ENCODE measurements at regions not wholly inside any gene's neighbourhood (a gene's known extent, or its start where the extent isn't known, plus 50 kb on each side); places are given as distances from the start of the nearest gene placed in this dataset.

- intact Hi-C loops (cut with micrococcal nuclease), result no loop called here
Observed at GRCh38 chr18:78106946-78107345, 857.3 kb downstream of the GALR1 start.

DNA sequence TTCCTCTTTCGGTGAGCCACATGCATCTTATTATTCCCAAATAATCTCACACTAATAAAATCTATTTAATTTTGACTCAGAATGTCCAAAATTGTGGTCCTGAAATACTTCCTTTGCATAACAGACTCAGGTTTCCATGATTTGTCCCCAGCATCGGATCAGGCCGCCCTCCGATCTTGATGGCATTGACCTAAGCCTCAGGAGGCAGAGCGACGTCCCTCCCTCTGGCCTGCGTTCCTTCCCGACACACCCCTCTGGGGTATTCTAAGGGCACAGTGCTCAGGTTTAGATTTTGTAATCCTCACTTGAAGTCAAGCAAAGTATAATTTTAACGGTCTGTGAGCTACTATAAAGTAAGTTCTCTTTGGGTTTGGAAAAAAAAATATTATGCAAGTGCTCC is 857.7 kb downstream of the GALR1 start:
- intact Hi-C loops (cut with micrococcal nuclease), result no loop called here

- intact Hi-C loops (cut with micrococcal nuclease), result no loop called here
Observed at GRCh38 chr18:78108554-78108953, 858.9 kb downstream of the GALR1 start.

- intact Hi-C loops (cut with micrococcal nuclease), result no loop called here
Observed at GRCh38 chr18:78113136-78113939, 863.7 kb downstream of the GALR1 start.

DNA sequence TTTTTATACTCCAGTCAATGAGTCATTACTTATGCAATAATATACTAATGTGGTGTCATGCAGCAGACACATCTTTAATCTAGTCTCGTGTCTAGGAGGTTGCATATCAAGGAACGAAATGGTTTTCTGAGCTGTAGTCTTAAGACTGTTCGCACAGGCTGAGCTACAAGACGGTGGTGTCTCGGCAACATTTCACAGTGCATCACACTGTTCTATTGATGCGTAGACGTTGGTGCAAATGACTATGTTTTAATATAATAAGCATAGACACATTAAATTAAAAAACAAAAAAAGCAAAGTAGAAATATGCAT is 864.2 kb downstream of the GALR1 start:
- intact Hi-C loops (cut with micrococcal nuclease), result no loop called here

DNA sequence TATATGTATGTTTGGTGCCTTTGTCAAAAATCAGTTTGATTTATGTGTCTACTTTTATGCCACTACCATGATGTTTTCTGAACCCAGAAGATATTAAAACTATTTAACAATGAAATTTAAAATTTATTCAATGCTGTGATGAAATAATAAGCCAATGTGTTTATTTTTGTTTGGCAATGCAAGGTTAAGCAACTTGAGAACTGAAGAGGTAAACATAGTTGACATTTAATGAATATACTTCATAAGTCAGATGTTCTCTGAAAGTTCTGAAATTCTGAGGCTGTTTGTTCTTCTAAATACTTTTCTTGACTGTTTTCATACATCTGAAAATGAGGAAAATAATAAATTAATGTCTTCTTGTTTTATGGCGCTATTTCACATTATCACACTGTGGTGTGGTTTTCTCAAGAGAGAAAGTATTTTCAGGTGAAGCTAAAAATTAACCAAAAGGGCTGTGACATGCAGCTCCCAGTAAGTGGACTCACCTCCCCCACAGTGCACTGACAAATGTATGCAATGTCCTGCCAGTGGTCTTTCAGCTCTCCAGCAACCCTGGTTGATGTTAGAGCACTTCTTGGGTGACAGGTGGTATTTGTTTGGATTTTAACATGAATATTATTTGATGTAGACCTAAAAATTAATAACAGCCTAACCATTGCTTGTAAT is 863.6 kb upstream of the SALL3 start:
- intact Hi-C loops (cut with micrococcal nuclease), result no loop called here

GRCh38 chr18:78123144-78123909 is 856.3 kb upstream of the SALL3 start:
- intact Hi-C loops (cut with micrococcal nuclease), result no loop called here

DNA sequence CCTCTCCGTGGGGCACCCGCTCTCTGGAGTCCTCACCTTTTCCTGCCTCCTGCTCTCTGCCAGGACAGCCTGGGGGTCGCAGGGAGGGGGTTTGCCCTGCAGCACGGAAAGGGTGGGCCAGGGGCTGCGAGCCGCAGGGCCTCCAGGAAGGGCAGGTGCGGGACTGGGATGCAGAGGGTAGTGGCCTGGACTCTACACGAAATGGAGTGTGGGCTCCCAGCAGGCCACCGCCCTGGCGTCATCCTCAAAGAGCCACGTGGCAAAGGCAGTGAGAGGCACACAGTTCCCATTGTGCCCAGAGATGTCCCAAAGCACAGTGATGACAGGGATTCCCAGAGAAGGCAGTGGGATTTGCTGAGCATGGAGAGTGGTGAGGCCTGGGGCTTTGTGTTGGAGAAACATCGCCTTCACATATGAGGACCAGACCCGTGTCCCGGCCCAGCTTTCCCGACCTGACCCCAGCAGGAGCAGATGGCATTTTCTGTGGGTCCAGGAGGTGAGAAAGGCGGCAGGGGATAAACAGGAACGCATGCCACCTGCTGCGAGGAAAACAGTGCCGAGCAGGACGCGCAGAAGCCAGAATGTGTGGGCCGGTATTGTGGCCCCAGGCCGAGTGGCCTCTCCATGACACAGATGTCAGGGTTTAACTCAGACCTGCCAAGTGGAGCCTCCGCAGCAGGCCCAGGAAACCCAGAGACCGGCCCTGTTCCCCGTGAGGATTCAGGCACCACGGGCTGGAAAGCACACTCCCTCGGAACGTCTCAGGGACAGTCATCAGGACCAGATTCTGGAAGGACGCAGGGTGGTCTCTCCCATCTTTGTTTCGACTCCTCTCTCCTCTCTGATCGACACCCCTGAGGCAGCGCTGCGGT is 855.5 kb upstream of the SALL3 start:
- intact Hi-C loops (cut with micrococcal nuclease), result no loop called here

GRCh38 chr18:78125206-78125896 is 854.3 kb upstream of the SALL3 start:
- intact Hi-C loops (cut with micrococcal nuclease), result no loop called here

GRCh38 chr18:78126106-78126505 is 853.5 kb upstream of the SALL3 start:
- intact Hi-C loops (cut with micrococcal nuclease), result no loop called here

GRCh38 chr18:78126536-78126935 is 853.1 kb upstream of the SALL3 start:
- intact Hi-C loops (cut with micrococcal nuclease), result no loop called here

DNA sequence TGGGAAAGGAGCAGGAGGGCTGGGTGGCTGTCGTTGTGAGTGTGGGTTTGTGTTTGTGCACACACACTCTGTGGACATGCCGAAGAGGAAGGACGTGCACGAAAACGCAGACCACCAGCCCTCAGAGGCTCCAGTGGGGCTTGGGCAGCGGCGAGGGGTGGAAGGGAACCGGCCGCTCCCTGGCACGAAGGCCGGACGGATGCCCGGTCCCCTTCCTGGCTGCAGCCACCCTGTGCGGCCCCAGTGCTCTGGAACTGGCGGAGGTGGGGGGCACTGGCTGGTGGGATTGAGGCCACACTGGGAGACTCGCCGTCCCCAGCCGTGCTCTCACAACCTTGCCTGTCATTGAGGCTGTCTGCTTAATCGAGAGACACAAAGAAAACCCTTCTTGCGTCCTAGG is 852.6 kb upstream of the SALL3 start:
- intact Hi-C loops (cut with micrococcal nuclease), result no loop called here

DNA sequence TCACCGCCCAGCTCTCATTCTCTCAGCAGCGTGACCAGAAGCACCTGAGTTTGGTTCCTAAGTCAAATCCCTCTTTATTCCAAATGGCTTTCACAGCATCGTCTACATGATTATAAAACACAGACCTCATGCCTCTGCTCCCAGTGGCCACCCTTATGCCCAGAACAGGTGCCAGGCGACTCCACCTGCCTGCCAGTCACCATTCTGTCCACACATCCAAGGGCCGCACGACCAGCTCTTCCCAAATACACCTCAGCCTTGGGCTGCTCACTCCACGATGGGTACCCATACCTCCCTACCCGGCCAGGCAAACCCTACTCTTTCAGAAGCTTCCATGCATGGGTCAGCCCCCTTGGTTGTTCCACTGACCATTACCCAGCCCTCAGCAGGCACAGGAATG is 851.6 kb upstream of the SALL3 start:
- intact Hi-C loops (cut with micrococcal nuclease), result no loop called here

DNA sequence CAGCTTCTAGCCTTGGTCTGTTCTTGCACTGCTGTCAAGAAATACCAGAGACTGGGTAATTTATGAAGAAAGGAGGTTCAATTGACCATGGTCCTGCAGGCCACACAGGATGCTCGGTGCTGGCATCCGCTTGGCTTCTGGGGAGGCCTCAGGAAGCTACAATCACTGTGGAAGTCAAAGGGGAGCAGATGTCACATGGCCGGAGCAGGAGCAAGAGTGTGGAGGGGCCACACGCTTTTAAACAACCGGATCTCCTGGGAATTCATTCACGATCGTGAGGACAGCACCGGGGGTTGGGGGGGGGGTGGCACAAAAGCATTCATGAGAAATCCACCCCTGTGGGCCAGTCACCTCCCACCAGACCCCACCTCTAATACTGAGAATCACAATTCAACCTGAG is 850.4 kb upstream of the SALL3 start:
- intact Hi-C loops (cut with micrococcal nuclease), result no loop called here

- intact Hi-C loops (cut with micrococcal nuclease), result no loop called here
Observed at GRCh38 chr18:78130232-78131195, 849.1 kb upstream of the SALL3 start.

DNA sequence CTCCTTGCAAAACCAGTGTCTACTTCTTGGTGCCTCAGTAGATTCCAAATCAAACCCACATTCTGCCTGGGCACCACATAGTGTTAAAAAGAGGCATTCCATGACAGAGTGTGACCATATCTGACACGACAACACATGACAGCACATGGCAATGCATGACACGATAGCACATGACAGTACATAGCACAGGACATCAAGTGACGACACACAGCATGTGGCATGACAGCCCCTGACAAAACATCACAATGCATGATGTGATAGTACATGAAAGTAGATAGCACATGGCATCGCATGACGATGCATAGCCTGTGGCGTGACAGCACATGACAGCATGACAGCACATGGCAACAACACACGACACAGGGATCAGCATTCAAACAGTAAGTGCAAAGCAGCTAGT is 845.9 kb upstream of the SALL3 start:
- intact Hi-C loops (cut with micrococcal nuclease), result no loop called here

DNA sequence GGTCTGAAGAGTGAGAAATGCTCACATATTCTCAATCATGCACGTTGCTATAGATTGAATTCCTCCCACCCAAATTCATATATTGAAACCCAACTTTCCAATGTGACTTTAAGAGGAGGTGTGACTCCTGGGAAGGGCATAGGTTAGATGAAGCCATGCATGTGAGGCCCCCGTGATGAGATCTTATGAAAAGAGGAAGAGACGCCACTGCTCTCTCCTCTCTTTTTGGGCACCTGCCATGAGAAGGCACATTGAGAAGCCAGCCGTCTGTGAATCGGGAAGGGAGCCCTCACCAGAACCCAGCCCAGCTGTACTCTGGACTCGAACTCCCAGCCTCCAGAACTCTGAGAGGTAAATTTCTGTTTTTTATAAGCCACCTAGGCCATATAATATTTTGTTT is 842.6 kb upstream of the SALL3 start:
- intact Hi-C loops (cut with micrococcal nuclease), result no loop called here

DNA sequence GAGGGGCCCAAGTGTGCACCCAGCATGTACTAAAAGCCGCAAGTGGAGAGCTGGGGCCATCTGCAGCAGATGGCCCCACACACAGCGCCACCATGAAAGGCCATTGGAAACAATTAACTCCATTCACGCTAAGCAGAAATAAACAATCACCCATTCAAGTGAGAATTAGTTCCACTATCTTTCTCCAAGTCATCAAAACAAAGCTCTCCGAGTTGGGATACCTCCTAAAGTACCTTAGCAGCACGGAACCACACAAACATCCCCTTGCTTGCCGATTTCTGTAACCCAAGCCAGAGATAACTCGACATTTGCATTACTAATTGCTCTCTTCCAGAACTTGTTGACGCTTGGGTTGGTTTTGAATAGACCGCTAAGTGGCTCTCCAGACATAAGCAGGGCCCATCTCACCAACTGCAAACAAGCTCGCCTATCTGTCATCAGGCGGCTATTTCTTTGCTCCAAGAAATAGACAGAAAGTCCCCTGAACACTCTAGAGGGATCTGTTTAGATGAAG is 840.6 kb upstream of the SALL3 start:
- intact Hi-C loops (cut with micrococcal nuclease), result no loop called here

GRCh38 chr18:78140294-78140693 is 839.3 kb upstream of the SALL3 start:
- intact Hi-C loops (cut with micrococcal nuclease), result no loop called here

- intact Hi-C loops (cut with micrococcal nuclease), result no loop called here
Observed at GRCh38 chr18:78144669-78145068, 834.9 kb upstream of the SALL3 start.

Measured in T-helper 2 cell treated with Interferon-gamma antibody and Interleukin-4, amounts not matched to agents 100 ng/mL and 5 ng/mL, for 36 hours (primary cell).